ENCODE measurements at regions not wholly inside any gene's neighbourhood (a gene's known extent, or its start where the extent isn't known, plus 50 kb on each side); places are given as distances from the start of the nearest gene placed in this dataset.
"Not testable (repeated sequence)": the region's sequence is repeated elsewhere in the genome, so short reads cannot be mapped to it uniquely, and the experiment has no call there.

DNA sequence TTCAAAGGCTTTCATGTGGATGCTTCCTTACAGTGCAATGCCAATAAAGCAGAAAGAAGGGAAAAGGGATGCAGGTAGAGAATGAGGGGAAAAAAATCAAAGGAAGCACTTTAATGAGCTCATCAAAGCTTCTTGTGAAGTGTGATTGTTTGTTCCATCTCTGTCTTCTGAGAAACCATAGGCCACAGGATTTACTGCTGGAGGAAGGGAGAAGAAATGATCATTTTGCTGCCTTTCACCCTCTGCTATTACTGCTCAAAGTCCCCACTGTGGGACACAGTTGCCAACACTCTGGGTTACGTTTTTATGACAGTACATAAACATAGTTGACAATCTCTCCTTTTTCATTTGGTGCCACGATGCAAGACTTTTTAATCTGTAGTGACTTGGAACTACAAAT is 558.0 kb upstream of the TECRL start:
- no peak for DNase-seq

DNA sequence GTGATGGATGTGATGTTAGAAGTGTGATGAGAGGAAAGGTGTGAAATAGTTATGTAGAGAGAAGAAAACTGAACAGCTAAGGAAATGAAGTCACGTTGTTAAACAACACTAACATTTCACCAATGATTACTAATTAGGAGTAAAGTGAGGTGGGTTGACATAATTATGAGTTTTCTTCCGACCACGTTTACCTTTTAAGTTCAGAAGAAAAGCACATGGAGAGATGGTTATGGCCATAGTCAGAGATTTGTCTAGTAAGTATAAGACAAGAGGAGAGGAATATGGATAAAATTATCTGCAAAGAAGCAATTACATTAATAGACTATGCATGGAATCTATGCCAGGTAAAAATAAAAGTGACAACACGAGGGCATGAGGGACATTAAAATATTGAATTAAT is 551.3 kb upstream of the TECRL start:
- DNase-seq: no peak

GRCh38 chr4:64940698-64941097 is 531.4 kb upstream of the TECRL start:
- DNase-seq: no peak

DNA sequence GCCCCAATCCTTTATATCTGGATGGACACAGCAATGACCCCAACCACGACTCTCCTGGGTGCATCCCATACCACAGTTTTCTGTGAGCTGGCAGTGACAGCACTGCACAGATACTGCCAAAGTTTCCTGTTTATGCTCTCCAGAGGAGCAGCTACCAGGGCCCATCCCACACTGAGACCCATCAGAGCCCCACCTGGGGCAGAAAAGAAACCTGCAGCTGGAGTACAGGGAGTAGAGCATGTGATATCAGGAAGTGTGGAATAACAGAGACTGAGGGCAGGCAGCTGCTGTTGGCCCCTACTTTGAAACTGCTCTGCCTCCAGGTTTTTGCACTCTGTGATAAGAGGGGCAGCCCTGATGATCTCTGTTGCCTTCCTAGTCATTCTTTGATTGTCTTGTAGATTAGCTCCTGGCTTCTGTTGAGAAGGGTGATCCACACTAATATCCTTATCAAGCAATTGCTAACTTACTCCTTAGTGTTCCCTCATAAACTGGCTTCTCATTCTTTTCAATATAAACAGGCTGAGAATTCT is 526.3 kb upstream of the TECRL start:
- no peak for DNase-seq

GRCh38 chr4:64911846-64912245 is 502.6 kb upstream of the TECRL start:
- DNase-seq: no peak

DNA sequence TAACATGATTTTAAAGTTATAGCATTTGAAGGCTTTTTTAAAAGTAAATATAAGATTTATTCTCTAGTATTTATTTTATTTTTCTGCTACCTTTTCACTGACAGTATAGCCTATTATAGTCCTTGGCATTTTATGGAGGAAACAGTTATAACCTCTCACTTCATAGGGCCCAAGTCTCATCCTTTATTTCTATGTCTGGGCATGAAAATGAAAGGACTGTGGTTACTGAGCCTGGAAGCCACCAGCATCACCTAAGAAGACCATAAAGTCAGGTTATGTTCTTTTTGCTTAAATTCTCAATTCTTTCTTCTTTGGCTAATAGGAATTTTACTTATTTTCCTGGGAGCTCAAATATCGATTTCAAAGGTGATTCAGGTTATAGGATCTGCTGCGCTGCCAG is 494.7 kb upstream of the TECRL start:
- DNase-seq: no peak

DNA sequence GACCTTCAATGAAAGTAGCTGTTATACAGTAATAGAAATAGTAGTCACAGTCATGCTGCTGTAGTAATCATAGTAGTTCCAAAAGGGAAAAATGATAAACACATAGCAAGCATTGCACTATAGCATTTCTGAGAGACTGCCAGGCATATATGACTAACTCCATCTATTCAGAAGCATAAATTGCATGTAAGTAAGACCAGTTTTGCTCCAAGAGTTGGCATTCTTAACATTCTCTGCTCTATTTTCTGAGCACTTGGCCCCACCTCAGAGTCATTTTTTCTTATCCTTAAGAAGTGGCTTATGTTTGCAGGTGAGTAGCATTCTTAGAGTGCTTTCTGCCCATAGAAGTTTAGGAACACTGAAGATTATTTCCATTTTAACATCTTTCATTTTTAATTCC is 490.3 kb upstream of the TECRL start:
- DNase-seq: no peak

DNA sequence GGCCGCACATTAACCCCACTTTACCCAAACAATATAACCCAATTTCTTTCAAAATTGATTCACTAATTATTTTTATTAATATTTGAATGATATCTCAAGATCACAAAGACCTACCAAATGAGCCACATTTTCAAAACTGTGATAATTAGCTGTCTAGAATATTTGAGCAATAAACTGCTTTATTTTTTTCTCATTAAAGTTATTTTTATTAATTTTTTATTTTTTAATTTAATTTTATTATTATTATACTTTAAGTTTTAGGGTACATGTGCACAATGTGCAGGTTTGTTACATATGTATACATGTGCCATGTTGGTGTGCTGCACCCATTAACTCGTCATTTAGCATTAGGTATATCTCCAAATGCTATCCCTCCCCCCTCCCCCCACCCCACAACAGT is 489.8 kb upstream of the TECRL start:
- not testable (repeated sequence) for DNase-seq

DNA sequence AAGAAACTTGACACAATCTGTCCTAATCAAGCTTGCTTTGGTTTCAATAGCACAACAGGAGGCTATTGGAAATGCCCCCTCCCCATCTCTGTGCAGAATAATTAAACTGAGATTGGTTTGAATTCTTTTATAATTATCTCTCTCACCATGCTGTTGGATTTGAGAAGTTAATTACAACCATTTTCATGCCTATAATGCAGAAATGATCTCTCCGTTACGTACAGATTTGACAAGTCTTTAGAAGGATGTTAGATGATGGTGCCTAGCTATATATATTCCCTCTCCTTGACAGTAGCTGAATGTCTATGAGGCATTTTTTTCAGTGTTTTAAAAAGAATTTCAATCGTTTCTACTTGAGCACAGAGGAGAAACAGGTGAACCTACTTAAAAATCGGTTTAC is 488.4 kb upstream of the TECRL start:
- no peak for DNase-seq

DNA sequence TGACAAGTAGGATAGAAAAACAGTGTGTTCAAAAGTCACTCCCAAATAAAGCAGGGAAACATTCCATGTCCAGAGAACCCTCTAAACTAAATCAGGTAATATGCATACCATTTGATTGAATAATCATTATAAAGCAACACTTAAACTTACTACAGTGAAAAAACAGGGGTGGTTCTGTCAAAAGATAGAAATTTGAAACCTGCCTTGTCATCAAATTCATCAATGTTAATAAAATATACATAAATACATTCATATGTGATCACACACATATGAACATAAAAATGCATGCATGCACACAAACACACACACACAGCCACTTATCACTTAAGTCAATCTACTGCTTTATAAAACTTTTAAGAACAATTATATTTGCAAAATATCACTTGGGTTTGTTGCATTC is 485.8 kb upstream of the TECRL start:
- DNase-seq: no peak

DNA sequence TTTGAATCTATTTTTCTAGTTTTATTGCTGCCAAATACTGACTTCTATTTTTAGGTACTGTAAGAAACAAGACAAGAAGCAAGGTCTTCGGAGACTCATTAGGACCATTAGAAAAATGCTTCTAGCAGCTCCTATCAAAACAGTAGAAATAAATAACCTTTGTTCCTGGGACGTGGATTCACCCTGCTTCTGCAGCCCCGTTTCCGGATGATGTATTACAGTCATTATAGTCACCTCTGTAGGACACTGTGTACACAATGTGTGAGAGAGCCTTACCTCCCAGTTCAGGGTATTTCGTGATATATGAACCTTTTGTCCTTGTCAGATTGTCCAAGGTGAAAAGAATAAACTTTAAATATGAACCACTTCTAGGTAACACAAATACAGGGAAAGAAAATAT is 484.0 kb upstream of the TECRL start:
- DNase-seq: no peak

- DNase-seq: no peak
Measured at GRCh38 chr4:64889906-64890610, 480.8 kb upstream of the TECRL start.

DNA sequence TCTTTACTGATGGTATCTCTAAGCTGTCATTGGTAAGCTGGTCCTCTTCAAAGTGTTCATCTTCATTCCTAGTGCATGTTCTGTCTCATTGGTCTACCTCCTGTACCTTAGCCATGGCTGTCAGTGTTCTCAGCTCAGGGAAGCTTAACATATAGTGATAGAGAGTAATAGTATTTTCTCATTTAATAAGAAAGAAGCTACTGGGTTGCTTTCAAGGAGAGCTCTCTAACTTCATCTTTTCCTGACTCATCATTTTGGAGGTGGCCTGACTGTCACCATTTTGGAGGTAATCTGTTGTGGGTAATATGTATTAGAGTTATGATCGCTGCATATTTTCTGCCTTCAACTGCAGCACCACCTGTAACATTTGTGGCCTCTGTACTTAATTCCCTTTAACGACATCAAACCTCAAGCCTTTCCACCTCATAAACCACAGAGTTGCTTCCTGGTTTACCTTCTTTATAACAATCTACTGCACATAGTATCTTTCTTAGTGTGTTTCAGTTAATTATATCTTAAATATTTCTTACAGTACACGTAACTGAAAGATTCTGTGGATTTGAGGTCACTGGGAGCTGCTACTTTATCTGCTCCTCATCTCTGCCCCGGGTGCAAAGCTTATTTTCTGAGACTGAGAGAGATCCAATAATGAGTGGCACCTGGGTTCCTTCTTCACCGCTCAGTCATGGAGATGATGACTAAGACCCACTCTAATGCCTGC is 474.0 kb upstream of the TECRL start:
- no peak for DNase-seq

- DNase-seq: no peak
Measured at GRCh38 chr4:64882311-64883086, 473.2 kb upstream of the TECRL start.

DNA sequence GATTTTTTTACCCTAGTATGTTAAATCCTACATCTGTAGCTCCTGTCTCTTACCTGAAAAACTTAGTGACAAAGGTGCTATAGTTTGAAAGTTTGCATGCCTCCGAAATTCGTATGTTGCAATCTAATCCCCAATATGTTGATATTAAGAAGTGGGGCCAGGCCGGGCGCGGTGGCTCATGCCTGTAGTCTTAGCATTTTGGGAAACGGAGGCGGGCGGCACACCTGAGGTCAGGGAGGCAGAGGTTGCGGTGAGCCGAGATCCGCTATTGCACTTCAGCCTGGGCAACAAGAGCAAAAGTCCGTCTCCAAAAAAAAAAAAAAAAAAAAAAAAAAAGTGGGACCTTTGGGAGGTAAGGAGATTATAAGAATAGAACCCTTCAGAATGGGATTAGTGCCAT is 471.3 kb upstream of the TECRL start:
- no peak for DNase-seq

DNA sequence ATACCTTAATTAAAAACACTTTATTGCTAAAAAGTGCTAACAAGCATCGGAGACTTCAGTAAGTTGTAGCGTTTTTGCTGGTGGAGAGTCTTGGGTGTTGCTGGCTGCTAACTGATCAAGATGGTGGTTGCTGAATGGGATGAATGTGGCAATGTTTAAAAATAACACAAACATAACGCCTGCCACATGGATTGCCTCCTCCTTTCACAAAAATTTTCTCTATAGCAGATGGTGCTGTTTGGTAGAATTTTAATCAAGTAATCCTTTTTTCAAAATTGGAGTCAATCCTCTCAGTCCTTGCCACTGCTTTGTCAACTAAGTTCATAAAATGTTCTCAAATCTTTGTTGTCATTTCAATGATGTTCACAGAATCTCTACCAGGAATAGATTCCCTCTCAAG is 466.8 kb upstream of the TECRL start:
- no peak for DNase-seq

- DNase-seq: no peak
Measured at GRCh38 chr4:64870558-64870957, 461.3 kb upstream of the TECRL start.

DNA sequence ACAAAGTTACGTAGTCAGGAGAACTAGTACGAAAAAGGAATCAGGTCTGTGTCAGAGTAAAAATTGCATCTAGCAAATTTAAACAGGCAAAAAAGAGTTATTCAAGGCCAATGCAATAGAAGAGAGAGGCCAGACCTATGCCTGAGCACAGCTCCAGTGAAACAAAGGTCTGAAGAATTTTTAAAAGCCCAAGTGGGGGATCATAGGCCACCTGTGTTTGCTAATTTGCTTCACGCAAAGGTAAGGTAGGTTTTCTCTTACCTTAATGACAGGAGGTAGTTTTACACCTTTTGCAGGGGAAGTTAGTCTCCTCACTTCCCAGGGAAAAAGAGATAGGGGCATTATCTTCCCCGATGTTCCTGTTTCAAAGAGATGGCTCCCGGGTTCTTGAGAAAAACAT is 448.6 kb upstream of the TECRL start:
- DNase-seq: no peak

DNA sequence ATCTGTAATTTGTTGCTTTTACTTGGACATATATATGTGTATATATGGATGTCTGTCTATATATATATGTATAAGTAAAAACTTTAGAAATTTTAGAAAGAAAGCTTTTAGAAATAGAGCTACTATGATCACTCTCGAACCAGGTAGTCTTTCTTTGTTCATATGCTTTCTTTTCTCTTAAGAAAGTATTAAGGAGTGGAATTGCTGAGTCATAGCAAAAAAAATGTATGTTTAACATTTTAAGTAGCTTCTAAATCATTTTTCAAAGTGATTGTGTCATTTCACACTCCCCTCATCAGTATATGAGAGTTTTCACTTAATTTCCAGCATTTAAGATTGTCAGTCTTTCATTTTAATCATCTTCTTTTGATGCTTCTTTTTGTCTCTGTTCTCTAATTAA is 447.9 kb upstream of the TECRL start:
- DNase-seq: no peak

GRCh38 chr4:64846417-64846816 is 437.2 kb upstream of the TECRL start:
- DNase-seq: no peak

GRCh38 chr4:64829749-64830148 is 420.5 kb upstream of the TECRL start:
- DNase-seq: no peak

- DNase-seq: no peak
Measured at GRCh38 chr4:64824591-64824990, 415.3 kb upstream of the TECRL start.

DNA sequence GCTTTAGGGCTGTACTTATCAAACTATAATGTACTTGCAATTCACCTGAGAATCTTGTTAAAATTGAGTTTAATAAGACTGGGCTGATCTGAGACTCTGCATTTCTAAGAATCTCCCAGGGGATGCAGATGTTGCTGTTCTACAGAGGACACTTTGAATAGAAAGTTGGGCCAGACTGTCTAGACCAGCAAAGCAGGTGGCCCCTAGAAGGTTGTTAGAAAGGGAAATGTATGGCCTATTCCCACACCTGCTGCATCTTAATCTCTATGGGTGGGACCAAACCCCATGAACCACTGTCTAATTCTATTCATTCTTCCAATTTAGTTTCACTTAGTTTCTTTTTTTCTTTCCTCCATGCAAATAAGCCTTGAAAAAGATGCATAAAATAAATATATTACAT is 413.2 kb upstream of the TECRL start:
- DNase-seq: no peak

Data from inflammatory macrophage (primary cell).